Fibroblast of mammary gland (primary cell): ENCODE measurements at regions not wholly inside any gene's neighbourhood (a gene's known extent, or its start where the extent isn't known, plus 50 kb on each side); places are given as distances from the start of the nearest gene placed in this dataset.

Experiments used
- DNase-seq: peaks from one replicate; pipeline ENCODE4 v3.0.0-alpha.2; 2010; ENCODE audit warnings: low read depth
- H3K4me3 ChIP-seq: 2 replicates; pipeline ENCODE4 v1.5.1; 2011; ENCODE audit warnings: low read depth, mild to moderate bottlenecking, low read length, moderate library complexity; ENCODE audit not compliant: control insufficient read depth
- TF ChIP-seq, protein P1 (sequence below): conservative IDR thresholded peaks from 2 replicates; pipeline ENCODE4 v1.5.1; 2011; ENCODE audit warnings: low read depth, low read length, inconsistent platforms; ENCODE audit not compliant: control insufficient read depth, insufficient read depth

GRCh38 chr7:132733860-132734259, 157.6 kb upstream of the PLXNA4 start:
- H3K4me3 ChIP-seq = no peak overlapping the region
- TF ChIP-seq, protein P1, sequence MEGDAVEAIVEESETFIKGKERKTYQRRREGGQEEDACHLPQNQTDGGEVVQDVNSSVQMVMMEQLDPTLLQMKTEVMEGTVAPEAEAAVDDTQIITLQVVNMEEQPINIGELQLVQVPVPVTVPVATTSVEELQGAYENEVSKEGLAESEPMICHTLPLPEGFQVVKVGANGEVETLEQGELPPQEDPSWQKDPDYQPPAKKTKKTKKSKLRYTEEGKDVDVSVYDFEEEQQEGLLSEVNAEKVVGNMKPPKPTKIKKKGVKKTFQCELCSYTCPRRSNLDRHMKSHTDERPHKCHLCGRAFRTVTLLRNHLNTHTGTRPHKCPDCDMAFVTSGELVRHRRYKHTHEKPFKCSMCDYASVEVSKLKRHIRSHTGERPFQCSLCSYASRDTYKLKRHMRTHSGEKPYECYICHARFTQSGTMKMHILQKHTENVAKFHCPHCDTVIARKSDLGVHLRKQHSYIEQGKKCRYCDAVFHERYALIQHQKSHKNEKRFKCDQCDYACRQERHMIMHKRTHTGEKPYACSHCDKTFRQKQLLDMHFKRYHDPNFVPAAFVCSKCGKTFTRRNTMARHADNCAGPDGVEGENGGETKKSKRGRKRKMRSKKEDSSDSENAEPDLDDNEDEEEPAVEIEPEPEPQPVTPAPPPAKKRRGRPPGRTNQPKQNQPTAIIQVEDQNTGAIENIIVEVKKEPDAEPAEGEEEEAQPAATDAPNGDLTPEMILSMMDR = no peak
- no peak for DNase-seq

GRCh38 chr7:132732321-132732865, 156.1 kb upstream of the PLXNA4 start:
- H3K4me3 ChIP-seq = no peak overlapping the region
- DNase-seq = no peak
- TF ChIP-seq, protein P1 = no peak

- no peak for DNase-seq
- TF ChIP-seq, protein P1 = no peak
- H3K4me3 ChIP-seq = no peak overlapping the region
These were observed 153.8 kb upstream of the PLXNA4 start for GRCh38 chr7:132730105-132730504.

- TF ChIP-seq, protein P1 = no peak
- no peak overlapping the region for H3K4me3 ChIP-seq
- peak; percentile 15 for DNase-seq
These were observed 147.3 kb upstream of the PLXNA4 start for GRCh38 chr7:132723506-132724081.

- DNase-seq = no peak
- TF ChIP-seq, protein P1 = no peak
These were observed 144.6 kb upstream of the PLXNA4 start for GRCh38 chr7:132720835-132721234.

DNA sequence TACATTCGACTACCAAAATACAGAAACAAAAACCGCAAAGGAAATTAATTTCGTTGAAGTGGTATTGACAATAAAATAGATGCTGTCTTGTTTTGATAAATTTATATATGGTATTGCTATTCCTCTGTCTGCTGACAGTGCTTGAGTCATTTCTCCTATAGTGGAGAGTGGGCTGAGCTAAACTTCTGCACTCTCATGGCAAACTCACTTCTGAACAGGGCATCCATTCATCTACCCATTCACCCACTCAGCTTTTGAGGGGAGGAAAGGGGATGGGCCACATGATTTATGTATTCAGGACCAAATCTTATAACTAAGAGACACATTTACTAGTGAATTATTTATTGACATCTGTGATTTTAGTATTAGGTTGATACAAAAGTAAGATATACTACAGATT, 137.6 kb upstream of the PLXNA4 start:
- DNase-seq = no peak
- H3K4me3 ChIP-seq = no peak overlapping the region
- TF ChIP-seq, protein P1 = no peak

More at GRCh38 chr7:132720835-132721234, 144.6 kb upstream of the PLXNA4 start:
- H3K4me3 ChIP-seq = no peak overlapping the region

DNA sequence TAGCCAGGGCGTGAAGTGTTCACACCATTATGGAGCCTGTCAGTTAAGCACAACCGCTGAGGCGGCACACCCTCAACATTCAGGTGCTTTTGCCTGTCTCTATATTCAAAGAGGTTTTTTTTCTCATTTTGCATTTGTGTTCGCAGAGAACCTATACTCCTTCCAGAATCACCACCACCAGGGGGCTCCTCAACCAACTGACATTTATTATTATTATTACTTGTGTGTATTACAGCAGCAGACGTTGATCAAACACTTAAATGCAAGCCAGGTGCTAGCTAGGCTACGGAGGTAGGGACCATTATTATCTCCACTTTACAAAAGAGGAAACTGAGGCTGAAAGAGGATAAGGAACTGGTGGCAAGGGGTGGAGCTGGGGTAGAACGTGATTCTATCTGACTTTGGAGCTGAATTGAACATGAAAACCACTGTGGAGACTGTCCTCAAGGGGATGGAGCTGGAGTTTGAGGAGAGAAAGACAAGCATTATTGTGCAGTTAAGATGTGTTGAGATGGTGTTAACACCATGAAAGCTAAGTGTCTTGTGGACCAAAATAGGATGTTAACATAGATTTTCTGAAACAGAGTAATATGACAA, 133.8 kb upstream of the PLXNA4 start:
- TF ChIP-seq, protein P1 = peak; percentile 68
- no peak overlapping the region for H3K4me3 ChIP-seq
- peak; percentile 57 for DNase-seq
